ENCODE measurements at regions not wholly inside any gene's neighbourhood (a gene's known extent, or its start where the extent isn't known, plus 50 kb on each side); places are given as distances from the start of the nearest gene placed in this dataset.

DNA sequence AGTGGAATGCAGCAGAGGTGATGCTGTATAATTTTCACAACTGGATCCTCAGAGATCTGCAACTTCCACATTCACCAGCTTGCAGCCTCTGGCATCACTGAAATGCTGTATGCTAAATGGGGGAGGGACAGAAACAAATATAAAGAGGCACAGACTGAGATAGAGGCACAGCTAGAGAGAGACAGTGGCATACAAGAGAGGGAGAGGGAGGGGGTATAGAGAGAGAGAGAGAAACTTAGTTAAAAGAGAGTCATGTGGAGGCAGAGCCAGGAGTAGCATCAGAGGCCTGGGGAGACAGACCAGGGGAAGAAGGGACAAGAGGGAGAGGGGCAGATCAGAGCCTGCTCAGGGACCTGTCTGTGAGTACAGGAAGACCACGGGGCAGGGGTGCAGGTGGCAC is 84.5 kb upstream of the GRIK3 start:
- TF ChIP-seq EP300 (IDR thresholded peaks at IDR 0.05) (no peak), POLR2A (IDR thresholded peaks at IDR 0.05) (no peak), POLR2AphosphoS5 (IDR thresholded peaks at IDR 0.05) (no peak)
- TF ChIP-seq, protein P1, sequence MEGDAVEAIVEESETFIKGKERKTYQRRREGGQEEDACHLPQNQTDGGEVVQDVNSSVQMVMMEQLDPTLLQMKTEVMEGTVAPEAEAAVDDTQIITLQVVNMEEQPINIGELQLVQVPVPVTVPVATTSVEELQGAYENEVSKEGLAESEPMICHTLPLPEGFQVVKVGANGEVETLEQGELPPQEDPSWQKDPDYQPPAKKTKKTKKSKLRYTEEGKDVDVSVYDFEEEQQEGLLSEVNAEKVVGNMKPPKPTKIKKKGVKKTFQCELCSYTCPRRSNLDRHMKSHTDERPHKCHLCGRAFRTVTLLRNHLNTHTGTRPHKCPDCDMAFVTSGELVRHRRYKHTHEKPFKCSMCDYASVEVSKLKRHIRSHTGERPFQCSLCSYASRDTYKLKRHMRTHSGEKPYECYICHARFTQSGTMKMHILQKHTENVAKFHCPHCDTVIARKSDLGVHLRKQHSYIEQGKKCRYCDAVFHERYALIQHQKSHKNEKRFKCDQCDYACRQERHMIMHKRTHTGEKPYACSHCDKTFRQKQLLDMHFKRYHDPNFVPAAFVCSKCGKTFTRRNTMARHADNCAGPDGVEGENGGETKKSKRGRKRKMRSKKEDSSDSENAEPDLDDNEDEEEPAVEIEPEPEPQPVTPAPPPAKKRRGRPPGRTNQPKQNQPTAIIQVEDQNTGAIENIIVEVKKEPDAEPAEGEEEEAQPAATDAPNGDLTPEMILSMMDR (IDR thresholded peaks at IDR 0.05): no peak

Data from sigmoid colon (tissue), 4 donors.